BLaER1 treated with 17β-estradiol and CSF1 and Interleukin-3, amounts not matched to agents 10 nM and 100 nM (cell line): ENCODE measurements at regions not wholly inside any gene's neighbourhood (a gene's known extent, or its start where the extent isn't known, plus 50 kb on each side); places are given as distances from the start of the nearest gene placed in this dataset.

Experiments used
- H3K27ac ChIP-seq, 11 experiments: shearing (Covaris generic); formaldehyde crosslinking; 2 replicates each; pipeline ENCODE4 v1.8.1; 2022
- H3K27me3 ChIP-seq, 11 experiments: shearing (Covaris generic); formaldehyde crosslinking; 2 replicates each; pipeline ENCODE4 v1.8.1; 2022
- H3K36me3 ChIP-seq, 11 experiments: shearing (Covaris generic); formaldehyde crosslinking; 2 replicates each; pipeline ENCODE4 v1.8.1; 2022
- H3K4me1 ChIP-seq, 10 experiments: shearing (Covaris generic); formaldehyde crosslinking; 2 replicates each; pipeline ENCODE4 v1.8.1; 2022
- H3K4me2 ChIP-seq, 11 experiments: shearing (Covaris generic); formaldehyde crosslinking; 2 replicates each; pipeline ENCODE4 v1.8.1; 2022
- H3K4me3 ChIP-seq, 10 experiments: shearing (Covaris generic); formaldehyde crosslinking; 2 replicates each; pipeline ENCODE4 v1.8.1; 2022
- H3K9ac ChIP-seq, 11 experiments: shearing (Covaris generic); formaldehyde crosslinking; 2 replicates each; pipeline ENCODE4 v1.8.1; 2022
- H3K9me3 ChIP-seq, 11 experiments: shearing (Covaris generic); formaldehyde crosslinking; replicated peaks in 1 of 11; 2 replicates each; pipeline ENCODE4 v1.8.1; 2022
- H4K20me1 ChIP-seq, 11 experiments: shearing (Covaris generic); formaldehyde crosslinking; 2 replicates each; pipeline ENCODE4 v1.8.1; 2022
- Cebpa-rat ChIP-seq, 11 experiments: shearing (Covaris generic); IDR thresholded peaks; 2 replicates each; pipeline ENCODE4 v1.8.1; 2022

GRCh38 chr17:77420095-77420803 is 279.5 kb downstream of the SEC14L1 start:
- H3K4me2 ChIP-seq = peak overlapping the region; percentile 82 to 100 (median 98)
- peak overlapping the region in 10 of 11 experiments; percentile 10 to 85 (median 74); a peak in 18 of 22 replicates for H3K9ac ChIP-seq
- H3K27me3 ChIP-seq = no peaks in the 10 kb centered on the region
- no peaks in the 10 kb centered on the region for H3K9me3 ChIP-seq
- H4K20me1 ChIP-seq = peaks cover 0 to 100% (median 35%) of the 10 kb centered on the region in 11 experiments; a peak in 16 of 22 replicates
- peak overlapping the region in 7 of 10 experiments; percentile 23 to 48 (median 34); a peak in 11 of 20 replicates for H3K4me3 ChIP-seq
- no peak for TF ChIP-seq Cebpa-rat (IDR thresholded peaks at IDR 0.05)
- H3K36me3 ChIP-seq = peaks cover 0 to 29% (median 18%) of the 10 kb centered on the region in 11 experiments; a peak in 16 of 22 replicates
- peaks cover 74 to 100% (median 100%) of the 10 kb centered on the region in 10 experiments for H3K4me1 ChIP-seq
- H3K27ac ChIP-seq = peak overlapping the region in 9 of 11 experiments; percentile 51 to 100 (median 97); a peak in 18 of 22 replicates

DNA sequence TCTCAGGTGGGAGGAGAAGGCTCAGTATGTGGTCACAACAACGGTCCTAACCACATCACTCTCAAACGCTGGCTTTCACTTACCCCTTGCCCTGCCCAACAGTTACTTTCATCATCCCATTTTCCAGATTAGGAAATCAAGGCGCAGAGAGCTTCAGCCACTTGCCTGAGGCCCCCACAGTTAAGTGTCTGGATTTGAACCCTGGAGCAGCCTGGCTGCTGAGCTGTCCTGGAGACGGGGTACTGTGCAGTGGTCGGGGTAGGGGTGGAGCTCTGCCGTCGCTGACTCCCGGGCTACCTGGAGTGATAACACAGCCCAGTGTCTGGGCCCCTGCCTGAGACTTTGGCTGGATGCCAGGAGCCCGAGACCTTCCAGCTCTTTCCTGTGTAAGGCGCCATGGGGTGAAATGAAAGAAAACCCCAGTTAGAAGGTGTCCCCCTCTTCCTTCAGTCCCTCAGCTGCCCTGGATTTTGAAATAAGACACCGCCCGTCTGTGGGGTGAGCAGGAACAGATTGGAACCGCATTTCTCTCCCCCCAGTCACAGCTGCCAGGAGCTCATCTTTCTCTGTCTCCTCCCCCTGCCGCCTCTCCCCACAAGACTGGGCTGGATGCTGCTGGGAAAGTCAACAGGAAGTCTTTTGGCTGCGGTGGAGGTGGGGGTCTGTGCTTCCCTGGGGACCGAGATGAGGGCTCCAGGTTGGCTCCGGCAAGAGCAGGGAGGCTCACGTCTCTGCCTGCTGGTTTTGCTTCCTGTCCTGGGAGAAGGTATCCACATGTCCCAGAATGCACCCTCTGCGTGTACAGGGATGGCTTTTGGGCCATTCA is 280.2 kb downstream of the SEC14L1 start:
- Histone ChIP-seq H3K36me3 (peaks cover 0 to 25% (median 16%) of the 10 kb centered on the region in 11 experiments; a peak in 15 of 22 replicates), H3K4me1 (peaks cover 82 to 100% (median 100%) of the 10 kb centered on the region in 10 experiments), H3K4me2 (peak overlapping the region; percentile 82 to 100 (median 98)), H3K27ac (peak overlapping the region in 9 of 11 experiments; percentile 51 to 100 (median 97); a peak in 18 of 22 replicates), H4K20me1 (peaks cover 0 to 100% (median 35%) of the 10 kb centered on the region in 11 experiments; a peak in 16 of 22 replicates), H3K9ac (peak overlapping the region in 9 of 11 experiments; percentile 48 to 85 (median 75); a peak in 18 of 22 replicates), H3K9me3 (no peaks in the 10 kb centered on the region), H3K4me3 (peak overlapping the region in 7 of 10 experiments; percentile 23 to 48 (median 34); a peak in 13 of 20 replicates), H3K27me3 (no peaks in the 10 kb centered on the region)
- peak in 2 of 11 experiments; percentile 26 to 35; a peak in 2 of 22 replicates for TF ChIP-seq Cebpa-rat (IDR thresholded peaks at IDR 0.05)

- peak overlapping the region in 9 of 11 experiments; percentile 21 to 100 (median 97); a peak in 17 of 22 replicates for H3K27ac ChIP-seq
- peak overlapping the region in 8 of 11 experiments; percentile 62 to 85 (median 76); a peak in 17 of 22 replicates for H3K9ac ChIP-seq
- peak overlapping the region; percentile 82 to 100 (median 98) for H3K4me2 ChIP-seq
- no peak for TF ChIP-seq Cebpa-rat (IDR thresholded peaks at IDR 0.05)
- no peaks in the 10 kb centered on the region for H3K9me3 ChIP-seq
- H3K27me3 ChIP-seq = no peaks in the 10 kb centered on the region
- H3K36me3 ChIP-seq = peaks cover 0 to 19% (median 10%) of the 10 kb centered on the region in 11 experiments; a peak in 15 of 22 replicates
- peaks cover 88 to 100% (median 100%) of the 10 kb centered on the region in 10 experiments for H3K4me1 ChIP-seq
- H3K4me3 ChIP-seq = peak overlapping the region in 6 of 10 experiments; percentile 23 to 48 (median 34); a peak in 9 of 20 replicates
- H4K20me1 ChIP-seq = peaks cover 0 to 100% (median 30%) of the 10 kb centered on the region in 11 experiments; a peak in 16 of 22 replicates
These were observed 280.8 kb downstream of the SEC14L1 start for GRCh38 chr17:77421630-77421972.

DNA sequence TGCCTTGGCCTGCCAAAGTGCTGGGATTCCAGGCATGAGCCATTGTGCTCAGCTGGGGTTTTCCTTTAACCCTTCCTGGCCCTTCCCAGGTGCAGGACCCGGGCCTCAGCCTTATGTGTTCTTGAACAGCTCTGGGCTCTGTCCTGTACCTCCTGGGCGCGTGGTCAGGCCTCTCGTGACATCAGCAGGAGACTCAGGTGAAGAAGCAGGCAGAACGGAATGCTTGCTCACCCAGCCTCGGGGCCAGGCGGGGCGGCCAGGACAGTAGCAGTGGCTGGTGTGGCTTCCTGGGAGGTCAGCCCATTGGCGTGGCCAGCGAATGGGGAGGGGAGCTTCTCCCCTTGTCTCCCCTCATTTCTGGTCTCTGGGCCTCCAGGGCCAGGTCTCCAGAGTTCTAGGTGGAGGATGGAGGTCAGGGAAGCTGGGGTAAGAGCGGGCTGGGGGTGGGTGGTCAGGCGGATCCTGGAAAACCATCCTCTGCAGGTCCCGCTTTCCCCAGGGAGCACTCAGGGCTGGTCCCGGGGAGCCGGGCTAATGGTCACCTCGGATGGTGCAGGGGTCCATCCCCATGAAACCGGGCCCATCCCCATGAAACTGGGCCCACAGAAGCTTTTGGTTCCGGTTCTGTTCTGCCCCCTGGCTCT is 281.5 kb downstream of the SEC14L1 start:
- Histone ChIP-seq H3K9me3 (no peaks in the 10 kb centered on the region), H3K9ac (peak overlapping the region in 8 of 11 experiments; percentile 62 to 85 (median 76); a peak in 16 of 22 replicates), H3K4me2 (peak overlapping the region; percentile 82 to 100 (median 98)), H3K27ac (peak overlapping the region in 9 of 11 experiments; percentile 21 to 100 (median 97); a peak in 18 of 22 replicates), H3K36me3 (peaks cover 0 to 13% (median 5%) of the 10 kb centered on the region in 11 experiments; a peak in 11 of 22 replicates), H3K4me1 (peaks cover 94 to 100% (median 100%) of the 10 kb centered on the region in 10 experiments), H4K20me1 (peaks cover 0 to 100% (median 28%) of the 10 kb centered on the region in 11 experiments; a peak in 16 of 22 replicates), H3K27me3 (no peaks in the 10 kb centered on the region), H3K4me3 (peak overlapping the region in 3 of 10 experiments; percentile 32 to 48 (median 42); a peak in 3 of 20 replicates)
- TF ChIP-seq Cebpa-rat (IDR thresholded peaks at IDR 0.05) = no peak

DNA sequence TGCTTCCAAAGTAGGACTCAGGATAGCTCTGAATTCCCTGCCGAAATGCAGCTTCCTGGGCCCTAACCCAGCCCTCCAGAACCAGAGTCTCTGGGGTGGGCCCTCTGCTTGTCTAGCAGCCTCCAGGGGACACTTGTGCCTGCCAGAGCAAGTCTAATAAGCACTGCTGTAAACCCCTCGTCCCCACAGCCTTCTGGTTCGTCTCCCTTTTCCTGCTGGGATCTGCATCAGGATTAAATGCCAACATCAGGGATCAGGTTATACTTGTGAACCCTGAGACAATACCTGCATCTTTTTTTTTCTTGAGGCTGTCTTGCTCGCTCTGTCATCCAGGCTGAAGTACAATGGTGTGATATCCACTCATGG is 282.0 kb downstream of the SEC14L1 start:
- Histone ChIP-seq H3K4me1 (peaks cover 98 to 100% (median 100%) of the 10 kb centered on the region in 10 experiments), H3K9me3 (no peaks in the 10 kb centered on the region), H3K9ac (peak overlapping the region in 8 of 11 experiments; percentile 2 to 85 (median 76); a peak in 13 of 22 replicates), H3K27me3 (no peaks in the 10 kb centered on the region), H3K27ac (peak overlapping the region in 9 of 11 experiments; percentile 21 to 100 (median 97); a peak in 18 of 22 replicates), H4K20me1 (peaks cover 0 to 100% (median 26%) of the 10 kb centered on the region in 11 experiments; a peak in 16 of 22 replicates), H3K4me3 (0 out of 20 replicates have a peak overlapping the region, but pooled peaks of 1 of the 10 experiments have one; percentile 42), H3K4me2 (peak overlapping the region; percentile 82 to 100 (median 98)), H3K36me3 (peaks cover 0 to 8% (median 3%) of the 10 kb centered on the region in 11 experiments; a peak in 9 of 22 replicates)
- no peak for TF ChIP-seq Cebpa-rat (IDR thresholded peaks at IDR 0.05)

DNA sequence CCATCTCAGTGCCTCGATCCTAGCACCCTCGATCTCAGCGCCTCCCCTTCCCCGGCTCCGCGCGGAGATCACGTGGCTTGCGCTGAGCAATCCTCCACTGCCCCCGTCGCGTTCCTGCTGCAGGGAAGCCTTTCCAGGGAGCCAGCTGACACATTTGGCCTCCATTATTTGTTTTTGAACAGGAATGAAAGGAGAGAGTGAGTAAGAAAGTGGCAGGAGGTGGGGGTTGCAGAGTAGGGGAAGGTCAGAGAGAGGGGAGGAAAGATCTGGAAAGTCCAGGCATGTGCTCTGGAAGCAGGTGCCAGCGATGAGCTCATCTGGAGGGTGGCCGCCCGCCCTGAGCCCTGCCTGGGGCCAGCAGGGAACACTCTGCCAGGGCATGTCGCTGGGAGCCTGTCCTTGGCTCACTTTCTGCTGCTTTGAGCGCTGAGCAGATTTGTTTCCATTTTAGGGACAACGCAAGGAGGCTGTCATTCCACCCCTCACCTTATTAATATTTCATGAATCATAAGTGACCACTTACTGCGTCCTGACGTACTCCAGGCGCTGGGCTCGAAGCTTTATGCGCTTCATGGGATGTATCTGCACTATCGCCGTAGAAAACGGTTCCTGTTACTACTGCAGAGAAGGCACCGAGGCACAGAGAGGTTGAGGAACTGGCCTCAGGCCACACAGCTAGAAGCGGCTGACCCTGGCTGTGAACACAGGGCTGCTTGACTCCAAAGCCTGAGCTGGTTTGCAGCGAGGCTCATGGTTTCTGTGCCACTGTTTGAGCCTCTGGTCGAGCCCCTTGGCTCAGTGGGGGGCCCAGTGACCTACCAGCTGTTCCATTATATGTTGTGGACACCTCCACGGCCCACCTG is 283.1 kb downstream of the SEC14L1 start:
- H3K9ac ChIP-seq = peak overlapping the region in 7 of 11 experiments; percentile 11 to 95 (median 77); a peak in 10 of 22 replicates
- H3K9me3 ChIP-seq = no peaks in the 10 kb centered on the region
- peak overlapping the region; percentile 88 to 100 (median 98) for H3K4me2 ChIP-seq
- TF ChIP-seq Cebpa-rat (IDR thresholded peaks at IDR 0.05) = no peak
- peak overlapping the region in 1 of 10 experiments; percentile 56; a peak in 1 of 20 replicates for H3K4me3 ChIP-seq
- no peaks in the 10 kb centered on the region for H3K27me3 ChIP-seq
- peaks cover 0 to 100% (median 20%) of the 10 kb centered on the region in 11 experiments; a peak in 16 of 22 replicates for H4K20me1 ChIP-seq
- H3K36me3 ChIP-seq = peaks cover 0 to 6% (median 0%) of the 10 kb centered on the region in 11 experiments; a peak in 2 of 22 replicates
- peaks cover 98 to 100% (median 100%) of the 10 kb centered on the region in 10 experiments for H3K4me1 ChIP-seq
- peak overlapping the region in 9 of 11 experiments; percentile 21 to 100 (median 97); a peak in 16 of 22 replicates for H3K27ac ChIP-seq
